Loucy (cell line): ENCODE measurements at regions not wholly inside any gene's neighbourhood (a gene's known extent, or its start where the extent isn't known, plus 50 kb on each side); places are given as distances from the start of the nearest gene placed in this dataset.

Experiments used
- EZH2phosphoT487 ChIP-seq: fragments of 200-600 bp; IDR thresholded peaks from 2 replicates; pipeline ENCODE4 v1.6.1; 2018; ENCODE audit warnings: antibody characterized with exemption, mild to moderate bottlenecking, moderate library complexity, borderline replicate concordance
- TF ChIP-seq, protein P1 (sequence below): fragments of 200-600 bp; sonication (generic); conservative IDR thresholded peaks from 2 replicates; pipeline ENCODE4 v1.5.1; 2014; ENCODE audit warnings: mild to moderate bottlenecking, antibody characterized with exemption, low read length

DNA sequence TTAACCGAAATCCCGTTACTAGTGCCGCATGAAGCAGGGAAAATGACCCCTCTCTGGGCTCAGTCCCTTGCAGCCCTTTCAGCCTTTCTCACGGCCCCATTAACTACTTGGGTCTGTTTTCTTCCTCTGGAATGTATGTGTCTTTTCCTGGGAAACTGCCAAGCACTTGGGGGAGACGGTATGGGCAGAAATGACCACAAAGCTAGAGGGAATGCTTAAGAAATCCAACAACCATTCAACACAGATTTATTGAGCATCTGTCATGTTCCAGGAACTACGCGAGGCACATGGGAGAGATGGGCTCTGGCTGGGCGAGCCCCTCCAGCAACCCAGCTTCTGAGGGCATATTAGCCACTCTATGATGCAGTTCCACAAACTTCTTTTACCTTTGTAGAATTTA is 462.6 kb downstream of the BUD13 start:
- TF ChIP-seq, protein P1, sequence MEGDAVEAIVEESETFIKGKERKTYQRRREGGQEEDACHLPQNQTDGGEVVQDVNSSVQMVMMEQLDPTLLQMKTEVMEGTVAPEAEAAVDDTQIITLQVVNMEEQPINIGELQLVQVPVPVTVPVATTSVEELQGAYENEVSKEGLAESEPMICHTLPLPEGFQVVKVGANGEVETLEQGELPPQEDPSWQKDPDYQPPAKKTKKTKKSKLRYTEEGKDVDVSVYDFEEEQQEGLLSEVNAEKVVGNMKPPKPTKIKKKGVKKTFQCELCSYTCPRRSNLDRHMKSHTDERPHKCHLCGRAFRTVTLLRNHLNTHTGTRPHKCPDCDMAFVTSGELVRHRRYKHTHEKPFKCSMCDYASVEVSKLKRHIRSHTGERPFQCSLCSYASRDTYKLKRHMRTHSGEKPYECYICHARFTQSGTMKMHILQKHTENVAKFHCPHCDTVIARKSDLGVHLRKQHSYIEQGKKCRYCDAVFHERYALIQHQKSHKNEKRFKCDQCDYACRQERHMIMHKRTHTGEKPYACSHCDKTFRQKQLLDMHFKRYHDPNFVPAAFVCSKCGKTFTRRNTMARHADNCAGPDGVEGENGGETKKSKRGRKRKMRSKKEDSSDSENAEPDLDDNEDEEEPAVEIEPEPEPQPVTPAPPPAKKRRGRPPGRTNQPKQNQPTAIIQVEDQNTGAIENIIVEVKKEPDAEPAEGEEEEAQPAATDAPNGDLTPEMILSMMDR, result no peak
- TF ChIP-seq EZH2phosphoT487, result no peak
